Trophoblast cell (in vitro differentiated cells and primary cell): ENCODE measurements at regions not wholly inside any gene's neighbourhood (a gene's known extent, or its start where the extent isn't known, plus 50 kb on each side); places are given as distances from the start of the nearest gene placed in this dataset.

Experiments used
- DNase-seq, 2 donors: peaks; one replicate each; pipeline ENCODE4 v3.0.0-alpha.2; 2016
- H2AFZ ChIP-seq: 2 replicates; pipeline ENCODE4 v1.6.1; 2013; ENCODE audit warnings: low read length, moderate library complexity, mild to moderate bottlenecking; ENCODE audit not compliant: insufficient read depth, poor library complexity
- H2AK5ac ChIP-seq: 2 replicates; pipeline ENCODE4 v1.6.1; 2013; ENCODE audit warnings: mild to moderate bottlenecking, low read length
- H2BK120ac ChIP-seq: 2 replicates; pipeline ENCODE4 v1.6.1; 2013; ENCODE audit warnings: low read length, mild to moderate bottlenecking, moderate library complexity; ENCODE audit not compliant: insufficient read depth, poor library complexity
- H2BK12ac ChIP-seq: 2 replicates; pipeline ENCODE4 v1.6.1; 2013; ENCODE audit warnings: mild to moderate bottlenecking, low read length, moderate library complexity
- H2BK5ac ChIP-seq: 2 replicates; pipeline ENCODE4 v1.6.1; 2013; ENCODE audit warnings: low read length, low read depth, moderate library complexity, mild to moderate bottlenecking; ENCODE audit not compliant: poor library complexity
- H3K14ac ChIP-seq: 2 replicates; pipeline ENCODE4 v1.6.1; 2013; ENCODE audit warnings: mild to moderate bottlenecking, low read length
- H3K18ac ChIP-seq: 2 replicates; pipeline ENCODE4 v1.6.1; 2013; ENCODE audit warnings: mild to moderate bottlenecking, low read length
- H3K23ac ChIP-seq: 2 replicates; pipeline ENCODE4 v1.6.1; 2013; ENCODE audit warnings: low read length
- H3K27ac ChIP-seq: 2 replicates; pipeline ENCODE4 v1.5.1; 2013; ENCODE audit warnings: low read depth, mild to moderate bottlenecking, inconsistent platforms, low read length, moderate library complexity
- H3K27me3 ChIP-seq: 2 replicates; pipeline ENCODE4 v1.6.1; 2013; ENCODE audit warnings: inconsistent platforms, mild to moderate bottlenecking, low read length, moderate library complexity; ENCODE audit not compliant: insufficient read depth
- H3K36me3 ChIP-seq, 2 experiments: 1 replicate in 1 of 2; 2 replicates in 1 of 2; pipeline ENCODE4 v1.6.1; 2013; ENCODE audit warnings: low read length in 2 of 2, mild to moderate bottlenecking in 2 of 2, moderate library complexity in 1 of 2; ENCODE audit not compliant: insufficient read depth in 2 of 2, control insufficient read depth in 1 of 2
- H3K4ac ChIP-seq: 2 replicates; pipeline ENCODE4 v1.6.1; 2013; ENCODE audit warnings: low read depth, mild to moderate bottlenecking, low read length, moderate library complexity
- H3K4me1 ChIP-seq, 2 experiments: 1 replicate in 1 of 2; 2 replicates in 1 of 2; pipeline ENCODE4 v1.6.1; 2013; ENCODE audit warnings: low read length in 2 of 2, mild to moderate bottlenecking in 2 of 2, moderate library complexity in 1 of 2; ENCODE audit not compliant: insufficient read depth in 2 of 2, control insufficient read depth in 1 of 2
- H3K4me2 ChIP-seq: 2 replicates; pipeline ENCODE4 v1.6.1; 2013; ENCODE audit warnings: inconsistent platforms, mild to moderate bottlenecking, low read length, moderate library complexity
- H3K4me3 ChIP-seq: 2 replicates; pipeline ENCODE4 v1.5.1; 2013; ENCODE audit warnings: mild to moderate bottlenecking, low read depth, low read length, inconsistent platforms
- H3K79me1 ChIP-seq: one replicate; pipeline ENCODE4 v1.6.1; 2013; ENCODE audit warnings: low read length
- H3K79me2 ChIP-seq: 2 replicates; pipeline ENCODE4 v1.6.1; 2013; ENCODE audit warnings: low read length, mild to moderate bottlenecking; ENCODE audit not compliant: control insufficient read depth, insufficient read depth, poor library complexity
- H3K9ac ChIP-seq: 2 replicates; pipeline ENCODE4 v1.6.1; 2013; ENCODE audit warnings: mild to moderate bottlenecking, low read length
- H3K9me3 ChIP-seq: 2 replicates; pipeline ENCODE4 v1.6.1; 2013; ENCODE audit warnings: low read depth, mild to moderate bottlenecking, control low read depth, inconsistent platforms, low read length; ENCODE audit not compliant: insufficient read depth
- H4K12ac ChIP-seq: 2 replicates; pipeline ENCODE4 v1.6.1; 2013; ENCODE audit warnings: low read depth, mild to moderate bottlenecking, low read length, moderate library complexity
- H4K8ac ChIP-seq: 2 replicates; pipeline ENCODE4 v1.6.1; 2013; ENCODE audit warnings: low read depth, mild to moderate bottlenecking, low read length, moderate library complexity
- H4K91ac ChIP-seq: one replicate; pipeline ENCODE4 v1.6.1; 2013; ENCODE audit warnings: low read depth, mild to moderate bottlenecking, low read length, moderate library complexity
- WGBS: extraction: QIAGEN DNeasy Blood & Tissue Kit; methylation state at CpG from one replicate; pipeline ENCODE4 v1.1.7; 2013; ENCODE audit warnings: missing lambda C conversion rate; ENCODE audit not compliant: insufficient read length, insufficient coverage; ENCODE audit errors: extremely low coverage; 5-methylcytosine and 5-hydroxymethylcytosine counted together

DNA sequence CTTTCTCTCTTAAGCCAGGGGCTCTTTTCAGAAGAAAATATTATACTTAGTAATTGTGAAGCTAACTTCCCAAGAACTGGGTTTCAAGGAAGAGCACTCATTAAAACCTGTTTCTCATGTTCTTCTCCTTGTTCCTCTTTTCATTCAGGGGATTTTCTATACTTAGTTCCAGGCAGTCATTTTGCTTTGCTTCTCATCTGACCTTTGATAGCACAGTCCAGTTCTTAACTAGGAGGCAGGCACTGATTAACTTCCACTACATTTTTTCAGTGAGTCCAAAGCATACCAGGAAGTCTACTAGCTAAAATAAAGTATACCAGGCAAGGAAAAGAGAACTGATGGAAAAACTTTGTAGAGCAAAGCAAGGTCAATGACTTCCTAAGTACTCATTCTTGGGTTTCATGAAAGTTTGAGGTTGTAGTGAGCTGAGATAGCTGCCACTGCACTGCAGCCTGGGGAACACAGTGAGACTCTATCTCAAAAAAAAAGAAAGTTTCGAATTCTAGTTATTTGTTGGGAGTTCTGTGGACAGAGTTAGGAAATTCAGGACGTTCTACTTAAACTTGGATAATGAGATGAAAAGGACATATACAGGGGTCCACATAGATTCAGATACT lies 190.1 kb upstream of the HS3ST1 start:
- Histone ChIP-seq H3K14ac (no peak overlapping the region), H2BK12ac (no peak overlapping the region), H3K9me3 (no peaks in the 10 kb centered on the region), H3K4me2 (no peak overlapping the region), H2BK120ac (no peak overlapping the region), H3K36me3 (no peaks in the 10 kb centered on the region), H3K4me3 (no peak overlapping the region), H3K79me2 (no peaks in the 10 kb centered on the region), H4K91ac (peak overlapping the region; percentile 24), H3K9ac (no peak overlapping the region), H3K27me3 (no peaks in the 10 kb centered on the region), H2AFZ (no peak overlapping the region), H4K12ac (no peak overlapping the region), H2AK5ac (no peak overlapping the region), H3K4ac (no peak overlapping the region), H3K79me1 (peaks cover 11% of the 10 kb centered on the region), H3K4me1 (peaks cover 2 to 4% of the 10 kb centered on the region in 2 experiments), H3K18ac (no peak overlapping the region), H3K27ac (peak overlapping the region; percentile 59), H2BK5ac (peak overlapping the region; percentile 49), H3K23ac (no peak overlapping the region), H4K8ac (no peak overlapping the region)
- no peak for DNase-seq
- no CpG with 5 or more reads among the region's 2 CpGs for WGBS

- H3K4me2 ChIP-seq, result no peak overlapping the region
- no peaks in the 10 kb centered on the region for H3K27me3 ChIP-seq
- no peaks in the 10 kb centered on the region for H3K36me3 ChIP-seq
- WGBS, result no CpG with 5 or more reads among the region's 4 CpGs
- H4K91ac ChIP-seq, result peak overlapping the region; percentile 4
- H4K12ac ChIP-seq, result no peak overlapping the region
- H3K14ac ChIP-seq, result no peak overlapping the region
- H3K79me2 ChIP-seq, result no peaks in the 10 kb centered on the region
- no peak overlapping the region for H2AK5ac ChIP-seq
- H4K8ac ChIP-seq, result no peak overlapping the region
- no peak overlapping the region for H3K23ac ChIP-seq
- H2BK120ac ChIP-seq, result no peak overlapping the region
- H3K4me3 ChIP-seq, result no peak overlapping the region
- peaks cover 11% of the 10 kb centered on the region for H3K79me1 ChIP-seq
- H2AFZ ChIP-seq, result no peak overlapping the region
- DNase-seq, result no peak
- no peak overlapping the region for H3K27ac ChIP-seq
- H3K9me3 ChIP-seq, result no peaks in the 10 kb centered on the region
- H3K18ac ChIP-seq, result no peak overlapping the region
- no peak overlapping the region for H3K9ac ChIP-seq
- no peak overlapping the region for H2BK5ac ChIP-seq
- peaks cover 2 to 4% of the 10 kb centered on the region in 2 experiments for H3K4me1 ChIP-seq
- H3K4ac ChIP-seq, result no peak overlapping the region
- H2BK12ac ChIP-seq, result no peak overlapping the region
These were observed 188.2 kb upstream of the HS3ST1 start for GRCh38 chr4:11616856-11617255.

- H3K79me2 ChIP-seq, result no peaks in the 10 kb centered on the region
- peak overlapping the region; percentile 18 for H2AK5ac ChIP-seq
- peaks cover 2 to 7% of the 10 kb centered on the region in 2 experiments for H3K4me1 ChIP-seq
- H4K8ac ChIP-seq, result peak overlapping the region; percentile 57
- H3K9me3 ChIP-seq, result no peaks in the 10 kb centered on the region
- peak overlapping the region; percentile 89 for H2BK120ac ChIP-seq
- peak overlapping the region; percentile 57 for H3K4ac ChIP-seq
- H4K12ac ChIP-seq, result peak overlapping the region; percentile 6
- H4K91ac ChIP-seq, result peak overlapping the region; percentile 79
- no peak overlapping the region for H3K4me2 ChIP-seq
- no peak overlapping the region for H3K9ac ChIP-seq
- H2BK12ac ChIP-seq, result peak overlapping the region; percentile 98
- peak overlapping the region; percentile 9 for H3K27ac ChIP-seq
- no CpG with 5 or more reads among the region's 7 CpGs for WGBS
- no peaks in the 10 kb centered on the region for H3K27me3 ChIP-seq
- H3K23ac ChIP-seq, result no peak overlapping the region
- H2BK5ac ChIP-seq, result peak overlapping the region; percentile 42
- H2AFZ ChIP-seq, result no peak overlapping the region
- no peak overlapping the region for H3K4me3 ChIP-seq
- peaks cover 9% of the 10 kb centered on the region for H3K79me1 ChIP-seq
- H3K36me3 ChIP-seq, result no peaks in the 10 kb centered on the region
- peak overlapping the region; percentile 81 for H3K18ac ChIP-seq
- peak overlapping the region; percentile 76 for H3K14ac ChIP-seq
- no peak for DNase-seq
These were observed 186.9 kb upstream of the HS3ST1 start for GRCh38 chr4:11615601-11616000.

GRCh38 chr4:11614426-11614825 lies 185.7 kb upstream of the HS3ST1 start:
- H3K27ac ChIP-seq, result peak overlapping the region; percentile 98
- DNase-seq, result peak; percentile 91 to 99
- H3K23ac ChIP-seq, result no peak overlapping the region
- H3K4me3 ChIP-seq, result no peak overlapping the region
- H3K18ac ChIP-seq, result no peak overlapping the region
- no peak overlapping the region for H2AFZ ChIP-seq
- no peak overlapping the region for H2AK5ac ChIP-seq
- peak overlapping the region; percentile 55 for H4K91ac ChIP-seq
- H3K14ac ChIP-seq, result peak overlapping the region; percentile 66
- peaks cover 9% of the 10 kb centered on the region for H3K79me1 ChIP-seq
- no peak overlapping the region for H3K9ac ChIP-seq
- H4K8ac ChIP-seq, result no peak overlapping the region
- no peaks in the 10 kb centered on the region for H3K9me3 ChIP-seq
- H3K27me3 ChIP-seq, result no peaks in the 10 kb centered on the region
- WGBS, result no CpG with 5 or more reads among the region's 5 CpGs
- peak overlapping the region; percentile 94 for H2BK5ac ChIP-seq
- no peaks in the 10 kb centered on the region for H3K36me3 ChIP-seq
- no peak overlapping the region for H2BK12ac ChIP-seq
- H2BK120ac ChIP-seq, result no peak overlapping the region
- no peak overlapping the region for H3K4ac ChIP-seq
- H3K4me2 ChIP-seq, result peak overlapping the region; percentile 38
- no peaks in the 10 kb centered on the region for H3K79me2 ChIP-seq
- H3K4me1 ChIP-seq, result peaks cover 2 to 7% of the 10 kb centered on the region in 2 experiments
- no peak overlapping the region for H4K12ac ChIP-seq
